ENCODE measurements at regions not wholly inside any gene's neighbourhood (a gene's known extent, or its start where the extent isn't known, plus 50 kb on each side); places are given as distances from the start of the nearest gene placed in this dataset.

DNA sequence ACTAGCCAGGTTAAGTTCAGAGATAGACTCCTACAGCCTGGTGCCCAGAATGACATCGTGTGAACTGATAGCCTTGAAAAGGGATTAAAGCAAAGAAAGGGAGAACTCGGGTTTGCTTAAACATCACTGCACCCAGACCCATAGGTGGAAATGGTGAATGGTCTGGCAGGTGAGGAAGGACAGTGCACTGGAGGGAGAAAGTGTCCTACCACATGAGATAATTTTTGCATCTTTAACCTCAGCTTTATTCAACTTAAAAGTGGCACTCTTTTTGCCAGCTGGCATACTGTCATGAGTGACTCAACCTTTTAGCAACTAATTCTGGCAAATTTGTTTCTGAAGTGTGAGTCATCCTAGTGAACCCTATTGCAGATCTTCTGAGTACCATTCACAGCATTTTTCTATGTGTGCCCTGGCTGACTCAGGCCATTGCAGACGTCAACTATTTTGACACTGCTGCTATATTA lies 53.0 kb upstream of the DAPP1 start:
- intact Hi-C loops (cut with micrococcal nuclease), result no loop called here
- TF ChIP-seq POLR2A (IDR thresholded peaks at IDR 0.05; ENCODE audit: borderline replicate concordance, extremely low read depth, insufficient read depth, insufficient read length) (no peak), CBX3 (IDR thresholded peaks at IDR 0.05; ENCODE audit: low read depth) (0 out of 2 replicates have a peak, but pooled peaks have one; percentile 42), SP1 (IDR thresholded peaks at IDR 0.05; ENCODE audit: low read depth) (peak; percentile 44; the same call in 1 of the 2 replicates), ELF1 (IDR thresholded peaks at IDR 0.05; ENCODE audit: borderline replicate concordance, low read depth) (no peak), EGR1 (IDR thresholded peaks at IDR 0.05; ENCODE audit: low read depth) (no peak), YY1 (IDR thresholded peaks at IDR 0.05; ENCODE audit: extremely low read depth, insufficient replicate concordance, low read depth, low read length) (no peak), POLR2AphosphoS5 (IDR thresholded peaks at IDR 0.05; ENCODE audit: low read depth, low read length) (no peak), JUND (IDR thresholded peaks at IDR 0.05) (peak; percentile 81), FOSL1 (IDR thresholded peaks at IDR 0.05; ENCODE audit: low read depth) (peak; percentile 82), EZH2phosphoT487 (IDR thresholded peaks at IDR 0.05; ENCODE audit: borderline replicate concordance) (no peak), SRF (IDR thresholded peaks at IDR 0.05; ENCODE audit: low read depth) (no peak), TCF7L2 (IDR thresholded peaks at IDR 0.05; ENCODE audit: borderline replicate concordance, extremely low read depth, insufficient read depth, insufficient read length) (no peak), CEBPB (IDR thresholded peaks at IDR 0.05; ENCODE audit: low read depth) (peak; percentile 48; the same call in 1 of the 2 replicates), ZFX (IDR thresholded peaks at IDR 0.05) (no peak), EZH2 (IDR thresholded peaks at IDR 0.05) (no peak), SIN3A (IDR thresholded peaks at IDR 0.05; ENCODE audit: low read depth) (0 out of 2 replicates have a peak, but pooled peaks have one; percentile 35)
- TF ChIP-seq, protein P1, sequence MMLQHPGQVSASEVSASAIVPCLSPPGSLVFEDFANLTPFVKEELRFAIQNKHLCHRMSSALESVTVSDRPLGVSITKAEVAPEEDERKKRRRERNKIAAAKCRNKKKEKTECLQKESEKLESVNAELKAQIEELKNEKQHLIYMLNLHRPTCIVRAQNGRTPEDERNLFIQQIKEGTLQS (IDR thresholded peaks at IDR 0.05), result peak; percentile 51
- TF ChIP-seq, protein P2, sequence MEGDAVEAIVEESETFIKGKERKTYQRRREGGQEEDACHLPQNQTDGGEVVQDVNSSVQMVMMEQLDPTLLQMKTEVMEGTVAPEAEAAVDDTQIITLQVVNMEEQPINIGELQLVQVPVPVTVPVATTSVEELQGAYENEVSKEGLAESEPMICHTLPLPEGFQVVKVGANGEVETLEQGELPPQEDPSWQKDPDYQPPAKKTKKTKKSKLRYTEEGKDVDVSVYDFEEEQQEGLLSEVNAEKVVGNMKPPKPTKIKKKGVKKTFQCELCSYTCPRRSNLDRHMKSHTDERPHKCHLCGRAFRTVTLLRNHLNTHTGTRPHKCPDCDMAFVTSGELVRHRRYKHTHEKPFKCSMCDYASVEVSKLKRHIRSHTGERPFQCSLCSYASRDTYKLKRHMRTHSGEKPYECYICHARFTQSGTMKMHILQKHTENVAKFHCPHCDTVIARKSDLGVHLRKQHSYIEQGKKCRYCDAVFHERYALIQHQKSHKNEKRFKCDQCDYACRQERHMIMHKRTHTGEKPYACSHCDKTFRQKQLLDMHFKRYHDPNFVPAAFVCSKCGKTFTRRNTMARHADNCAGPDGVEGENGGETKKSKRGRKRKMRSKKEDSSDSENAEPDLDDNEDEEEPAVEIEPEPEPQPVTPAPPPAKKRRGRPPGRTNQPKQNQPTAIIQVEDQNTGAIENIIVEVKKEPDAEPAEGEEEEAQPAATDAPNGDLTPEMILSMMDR (IDR thresholded peaks at IDR 0.05 in 2 of 3, conservative IDR thresholded peaks at IDR 0.05 in 1 of 3; ENCODE audit: borderline replicate concordance in 1 of 3, insufficient read depth in 1 of 3, low read depth in 2 of 3, low read length in 2 of 3), result no peak
- TF ChIP-seq, protein P3, sequence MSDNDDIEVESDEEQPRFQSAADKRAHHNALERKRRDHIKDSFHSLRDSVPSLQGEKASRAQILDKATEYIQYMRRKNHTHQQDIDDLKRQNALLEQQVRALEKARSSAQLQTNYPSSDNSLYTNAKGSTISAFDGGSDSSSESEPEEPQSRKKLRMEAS (IDR thresholded peaks at IDR 0.05), result no peak
- peaks cover 2 to 13% of the 10 kb centered on the region in 2 experiments; a peak in 2 of 4 replicates for H3K4me1 ChIP-seq (ENCODE audit: control insufficient read depth in 1 of 2, insufficient read depth in 2 of 2, low read length in 2 of 2)
- DNase-seq (ENCODE audit: low read depth, low spot score) (peak; percentile 49), ATAC-seq (peak; percentile 78)
- H2AFZ ChIP-seq (ENCODE audit: low read depth, low read length, poor library complexity, severe bottlenecking), result no peak overlapping the region
- no peak overlapping the region for H3K27ac ChIP-seq (ENCODE audit: low read depth, low read length)
- ChIA-PET CTCF (no interaction called here), RAD21 (ENCODE audit: low non-redundant PET in 1 of 2, low total read pairs in 2 of 2, uncharacterized antibody in 2 of 2, unreplicated experiment in 2 of 2) (no interaction called here), POLR2A (no interaction called here)
- no peaks in the 10 kb centered on the region for H4K20me1 ChIP-seq (ENCODE audit: insufficient read depth)
- H3K9me2 ChIP-seq (ENCODE audit: insufficient read depth), result no peaks in the 10 kb centered on the region
- no peak overlapping the region for H3K4me3 ChIP-seq (replicated peaks in 1 of 2; ENCODE audit: low read depth in 1 of 2, low read length in 2 of 2)
- no peaks in the 10 kb centered on the region for H3K9me3 ChIP-seq (ENCODE audit: control insufficient read depth in 1 of 2, insufficient read depth in 1 of 2, low read depth in 1 of 2, low read length in 2 of 2)
- H3K27me3 ChIP-seq (ENCODE audit: insufficient read depth, low read length), result no peaks in the 10 kb centered on the region
- H3K79me2 ChIP-seq (ENCODE audit: insufficient read depth, low read length), result no peaks in the 10 kb centered on the region
- peak overlapping the region; percentile 34 for H3K4me2 ChIP-seq (ENCODE audit: low read length)
- no peak overlapping the region for H3K9ac ChIP-seq (ENCODE audit: low read length)
- H3K36me3 ChIP-seq (ENCODE audit: control insufficient read depth in 1 of 2, insufficient read depth in 2 of 2, low read length in 2 of 2), result no peaks in the 10 kb centered on the region
- BruUV-seq (replicated peaks), result no TSS peak

Data from HCT116 (cell line).